Keratinocyte (primary cell): ENCODE measurements at regions not wholly inside any gene's neighbourhood (a gene's known extent, or its start where the extent isn't known, plus 50 kb on each side); places are given as distances from the start of the nearest gene placed in this dataset.

Experiments
- DNase-seq: peaks from one replicate; pipeline ENCODE4 v3.0.0-alpha.2; 2011; ENCODE audit warnings: low read depth, missing footprints, low spot score
- FAIRE-seq: peaks from 2 replicates; lab custom pipeline; 2011; peaks lifted over from hg19 to GRCh38; lab: Jason Lieb, UNC
- H2AFZ ChIP-seq: 2 replicates; pipeline ENCODE4 v1.6.0; 2012; ENCODE audit warnings: low read length, control low read depth, inconsistent platforms; ENCODE audit not compliant: control insufficient read depth
- H3K27ac ChIP-seq: 2 replicates; pipeline ENCODE4 v1.5.1; 2011; ENCODE audit warnings: low read length; ENCODE audit not compliant: control insufficient read depth, insufficient read depth
- H3K27me3 ChIP-seq: 3 replicates; pipeline ENCODE4 v1.6.0; 2011; ENCODE audit warnings: low read length; ENCODE audit not compliant: control insufficient read depth, insufficient read depth; ENCODE audit errors: extremely low read depth
- H3K36me3 ChIP-seq, 2 experiments: 2 replicates in 1 of 2; 3 replicates in 1 of 2; pipeline ENCODE4 v1.5.1; 2011; ENCODE audit warnings: low read length in 2 of 2, mild to moderate bottlenecking in 1 of 2; ENCODE audit not compliant: control insufficient read depth in 2 of 2, insufficient read depth in 2 of 2; ENCODE audit errors: extremely low read depth in 1 of 2
- H3K4me1 ChIP-seq: 3 replicates; pipeline ENCODE4 v1.5.1; 2011; ENCODE audit warnings: low read length; ENCODE audit not compliant: control insufficient read depth, insufficient read depth; ENCODE audit errors: extremely low read depth
- H3K4me2 ChIP-seq: 3 replicates; pipeline ENCODE4 v1.6.0; 2011; ENCODE audit warnings: low read depth, low read length; ENCODE audit not compliant: control insufficient read depth, insufficient read depth; ENCODE audit errors: extremely low read depth
- H3K4me3 ChIP-seq, 3 experiments: fragments of 200-600 bp in 1 of 3; sonication (generic) in 1 of 3; 2 replicates in 2 of 3; 3 replicates in 1 of 3; pipeline ENCODE4 v1.5.1; 2011 to 2016; ENCODE audit warnings: low read length in 3 of 3, mild to moderate bottlenecking in 3 of 3, control low read depth in 2 of 3, inconsistent platforms in 1 of 3, low read depth in 1 of 3, mixed read lengths in 1 of 3, mixed run types in 1 of 3, moderate library complexity in 1 of 3; ENCODE audit not compliant: control insufficient read depth in 2 of 3, insufficient read depth in 2 of 3; ENCODE audit errors: extremely low read depth in 1 of 3
- H3K79me2 ChIP-seq: 2 replicates; pipeline ENCODE4 v1.6.0; 2012; ENCODE audit warnings: low read length; ENCODE audit not compliant: control insufficient read depth, insufficient read depth
- H3K9ac ChIP-seq: 3 replicates; pipeline ENCODE4 v1.6.0; 2011; ENCODE audit warnings: low read length; ENCODE audit not compliant: control insufficient read depth, insufficient read depth; ENCODE audit errors: extremely low read depth
- H3K9me1 ChIP-seq: 3 replicates; pipeline ENCODE4 v1.6.0; 2011; ENCODE audit warnings: low read length; ENCODE audit not compliant: control insufficient read depth, insufficient read depth; ENCODE audit errors: extremely low read depth
- H3K9me3 ChIP-seq: 2 replicates; pipeline ENCODE4 v1.5.1; 2012; ENCODE audit warnings: low read depth, low read length; ENCODE audit not compliant: control insufficient read depth
- H4K20me1 ChIP-seq: 3 replicates; pipeline ENCODE4 v1.6.0; 2011; ENCODE audit warnings: low read length; ENCODE audit not compliant: control insufficient read depth, insufficient read depth; ENCODE audit errors: extremely low read depth
- EZH2 ChIP-seq: IDR thresholded peaks from one replicate; pipeline ENCODE4 v1.6.1; 2012; ENCODE audit warnings: inconsistent platforms, mild to moderate bottlenecking, low read length, moderate library complexity
- dilution Hi-C: fragments of 300-500 bp; cut with MboI; formaldehyde crosslinking; loops from one replicate; pipeline ENCODE4 v1.7.0; 2020; ENCODE audit warnings: low sequenced_read_pairs; ENCODE audit not compliant: extremely low pct_ligation_motif_present
- TF ChIP-seq, protein P1 (sequence below), 3 experiments: IDR thresholded peaks in 1 of 3; conservative IDR thresholded peaks in 1 of 3; optimal IDR thresholded peaks in 1 of 3; 2 replicates in 2 of 3; 3 replicates in 1 of 3; pipeline versions ENCODE3 to v1.5.1; 2011; ENCODE audit warnings: low read length in 3 of 3, mild to moderate bottlenecking in 3 of 3, moderate library complexity in 2 of 3, control low read depth in 1 of 3, inconsistent platforms in 1 of 3; ENCODE audit not compliant: insufficient read depth in 2 of 3; ENCODE audit errors: extremely low read depth in 1 of 3

DNA sequence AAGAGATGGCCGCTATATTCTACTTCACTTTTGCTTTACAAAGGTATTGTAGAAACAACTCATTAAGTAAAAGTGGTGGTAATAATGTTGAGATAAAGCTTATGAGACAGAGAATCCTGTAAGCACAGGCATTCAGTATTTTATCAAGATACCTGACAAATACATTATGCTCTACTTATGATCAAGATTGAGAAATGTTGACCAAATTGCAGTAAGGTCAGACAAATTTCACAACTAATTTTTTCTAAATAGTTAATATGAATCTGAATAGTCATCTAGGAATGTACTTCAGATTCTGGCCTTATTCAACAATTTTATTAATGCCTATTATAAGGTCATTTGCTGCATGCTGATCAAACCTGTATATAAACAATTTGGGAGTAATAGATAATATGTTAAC lies 95.1 kb upstream of the MBNL1 start:
- Histone ChIP-seq H3K4me2 (no peak overlapping the region), H2AFZ (no peak overlapping the region), H3K9me1 (no peaks in the 10 kb centered on the region), H3K9me3 (no peaks in the 10 kb centered on the region), H3K36me3 (no peaks in the 10 kb centered on the region), H4K20me1 (no peaks in the 10 kb centered on the region), H3K27me3 (no peaks in the 10 kb centered on the region), H3K79me2 (no peaks in the 10 kb centered on the region), H3K9ac (no peak overlapping the region), H3K4me3 (no peak overlapping the region), H3K27ac (no peak overlapping the region), H3K4me1 (peaks cover 15% of the 10 kb centered on the region)
- dilution Hi-C loops = no loop called here
- no peak for DNase-seq
- TF ChIP-seq EZH2 = no peak
- TF ChIP-seq, protein P1, sequence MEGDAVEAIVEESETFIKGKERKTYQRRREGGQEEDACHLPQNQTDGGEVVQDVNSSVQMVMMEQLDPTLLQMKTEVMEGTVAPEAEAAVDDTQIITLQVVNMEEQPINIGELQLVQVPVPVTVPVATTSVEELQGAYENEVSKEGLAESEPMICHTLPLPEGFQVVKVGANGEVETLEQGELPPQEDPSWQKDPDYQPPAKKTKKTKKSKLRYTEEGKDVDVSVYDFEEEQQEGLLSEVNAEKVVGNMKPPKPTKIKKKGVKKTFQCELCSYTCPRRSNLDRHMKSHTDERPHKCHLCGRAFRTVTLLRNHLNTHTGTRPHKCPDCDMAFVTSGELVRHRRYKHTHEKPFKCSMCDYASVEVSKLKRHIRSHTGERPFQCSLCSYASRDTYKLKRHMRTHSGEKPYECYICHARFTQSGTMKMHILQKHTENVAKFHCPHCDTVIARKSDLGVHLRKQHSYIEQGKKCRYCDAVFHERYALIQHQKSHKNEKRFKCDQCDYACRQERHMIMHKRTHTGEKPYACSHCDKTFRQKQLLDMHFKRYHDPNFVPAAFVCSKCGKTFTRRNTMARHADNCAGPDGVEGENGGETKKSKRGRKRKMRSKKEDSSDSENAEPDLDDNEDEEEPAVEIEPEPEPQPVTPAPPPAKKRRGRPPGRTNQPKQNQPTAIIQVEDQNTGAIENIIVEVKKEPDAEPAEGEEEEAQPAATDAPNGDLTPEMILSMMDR (optimal IDR thresholded peaks at IDR 0.05 in 1 of 3, IDR thresholded peaks at IDR 0.05 in 1 of 3, conservative IDR thresholded peaks at IDR 0.05 in 1 of 3; ENCODE audit: extremely low read depth in 1 of 3, insufficient read depth in 2 of 3, low read length in 3 of 3) = no peak
- no peak for FAIRE-seq

DNA sequence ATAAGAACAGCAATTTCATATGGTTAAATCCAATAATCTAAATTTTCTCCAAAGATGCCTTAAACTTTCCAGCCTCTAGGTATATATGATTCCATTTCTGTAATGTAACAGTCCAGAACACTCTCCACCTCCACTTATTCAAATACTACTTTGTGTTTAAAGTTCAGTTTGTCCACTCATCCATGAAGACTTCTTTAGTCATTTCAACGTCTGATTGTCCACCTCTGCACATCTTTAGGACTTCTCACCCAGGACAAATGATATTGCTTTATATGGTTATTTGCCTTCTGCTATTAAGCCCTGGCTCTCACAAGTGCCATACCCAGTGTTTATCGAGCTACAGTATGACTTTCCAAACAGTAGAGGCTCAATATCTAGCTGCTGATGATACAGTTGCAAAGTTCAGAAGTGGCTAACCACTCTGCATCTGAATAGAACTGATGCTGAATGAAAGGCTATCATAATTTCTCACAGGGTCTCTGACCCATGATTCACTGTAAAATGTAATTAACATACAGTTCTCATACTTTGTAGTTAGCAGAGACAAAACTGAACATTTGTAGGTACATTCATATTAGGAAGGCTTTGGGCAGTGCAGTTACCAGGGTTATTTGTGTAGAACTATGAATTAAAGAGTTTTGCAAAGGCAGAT lies 93.7 kb upstream of the MBNL1 start:
- dilution Hi-C loops = no loop called here
- H3K9me3 ChIP-seq = no peaks in the 10 kb centered on the region
- peaks cover 15% of the 10 kb centered on the region for H3K4me1 ChIP-seq
- no peak overlapping the region for H3K27ac ChIP-seq
- H3K9me1 ChIP-seq = no peaks in the 10 kb centered on the region
- no peaks in the 10 kb centered on the region for H3K79me2 ChIP-seq
- H3K27me3 ChIP-seq = no peaks in the 10 kb centered on the region
- no peak overlapping the region for H3K4me2 ChIP-seq
- no peak overlapping the region for H3K9ac ChIP-seq
- no peak overlapping the region for H2AFZ ChIP-seq
- FAIRE-seq (no peak), DNase-seq (no peak)
- no peaks in the 10 kb centered on the region for H4K20me1 ChIP-seq
- no peaks in the 10 kb centered on the region for H3K36me3 ChIP-seq
- no peak for TF ChIP-seq EZH2
- TF ChIP-seq, protein P1 (optimal IDR thresholded peaks at IDR 0.05 in 1 of 3, IDR thresholded peaks at IDR 0.05 in 1 of 3, conservative IDR thresholded peaks at IDR 0.05 in 1 of 3; ENCODE audit: extremely low read depth in 1 of 3, insufficient read depth in 2 of 3, low read length in 3 of 3) = no peak
- no peak overlapping the region for H3K4me3 ChIP-seq
